KOPT-K1 (cell line): ENCODE measurements at regions not wholly inside any gene's neighbourhood (a gene's known extent, or its start where the extent isn't known, plus 50 kb on each side); places are given as distances from the start of the nearest gene placed in this dataset.
"Not testable (repeated sequence)": the region's sequence is repeated elsewhere in the genome, so short reads cannot be mapped to it uniquely, and the experiment has no call there.

Experiments
- H3K27ac ChIP-seq: fragments of 200-600 bp; sonication (generic); 2 replicates; pipeline ENCODE4 v1.5.1; 2016; ENCODE audit warnings: antibody characterized with exemption, mild to moderate bottlenecking, low read depth, low read length; ENCODE audit not compliant: poor library complexity, severe bottlenecking
- H3K36me3 ChIP-seq: fragments of 200-600 bp; sonication (generic); 2 replicates; pipeline ENCODE4 v1.5.1; 2017; ENCODE audit warnings: antibody characterized with exemption, mild to moderate bottlenecking, low read length, moderate library complexity; ENCODE audit not compliant: insufficient read depth
- H3K9me3 ChIP-seq: fragments of 200-600 bp; sonication (generic); 2 replicates; pipeline ENCODE4 v1.5.1; 2017; ENCODE audit warnings: antibody characterized with exemption, low read length, mild to moderate bottlenecking; ENCODE audit not compliant: insufficient read depth, poor library complexity, severe bottlenecking

GRCh38 chr3:176093892-176094291 is 1103.4 kb downstream of the TBL1XR1 start:
- not testable (repeated sequence) for H3K9me3 ChIP-seq, H3K36me3 ChIP-seq, H3K27ac ChIP-seq

- no peak overlapping the region for H3K27ac ChIP-seq
- no peaks in the 10 kb centered on the region for H3K36me3 ChIP-seq
- H3K9me3 ChIP-seq, result no peaks in the 10 kb centered on the region
Measured at GRCh38 chr3:176090727-176091126, 1106.6 kb downstream of the TBL1XR1 start.

- Histone ChIP-seq H3K9me3 (no peaks in the 10 kb centered on the region), H3K36me3 (no peaks in the 10 kb centered on the region), H3K27ac (no peak overlapping the region)
Measured at GRCh38 chr3:176088962-176089383, 1108.3 kb downstream of the TBL1XR1 start.

- no peaks in the 10 kb centered on the region for H3K36me3 ChIP-seq
- no peaks in the 10 kb centered on the region for H3K9me3 ChIP-seq
- no peak overlapping the region for H3K27ac ChIP-seq
Measured at GRCh38 chr3:176087066-176087697, 1110.1 kb downstream of the TBL1XR1 start.

DNA sequence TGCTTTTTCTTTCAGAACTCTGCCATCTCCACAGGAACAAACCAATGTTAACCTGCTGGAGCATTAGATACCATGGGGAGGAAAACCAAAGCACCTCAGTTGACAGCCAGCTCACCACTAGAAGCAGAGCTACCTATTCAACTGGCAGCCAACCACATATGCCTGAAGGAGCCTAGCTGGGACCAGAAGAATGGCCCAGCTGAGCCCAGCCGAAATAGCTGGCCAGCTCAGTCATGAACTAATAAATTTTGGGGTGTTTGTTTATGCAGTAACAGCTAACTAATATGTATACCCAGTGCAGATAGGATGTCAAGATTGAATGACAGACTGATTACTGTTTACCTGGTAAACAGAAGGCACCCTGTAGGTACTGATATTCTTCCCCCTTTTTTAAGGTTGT is 1117.5 kb downstream of the TBL1XR1 start:
- no peaks in the 10 kb centered on the region for H3K36me3 ChIP-seq
- no peak overlapping the region for H3K27ac ChIP-seq
- no peaks in the 10 kb centered on the region for H3K9me3 ChIP-seq

GRCh38 chr3:176078906-176079305 is 1118.4 kb downstream of the TBL1XR1 start:
- no peaks in the 10 kb centered on the region for H3K36me3 ChIP-seq
- H3K27ac ChIP-seq, result no peak overlapping the region
- H3K9me3 ChIP-seq, result no peaks in the 10 kb centered on the region

GRCh38 chr3:176075491-176075890 is 1121.8 kb downstream of the TBL1XR1 start:
- H3K36me3 ChIP-seq, result no peaks in the 10 kb centered on the region
- H3K27ac ChIP-seq, result no peak overlapping the region
- H3K9me3 ChIP-seq, result no peaks in the 10 kb centered on the region

DNA sequence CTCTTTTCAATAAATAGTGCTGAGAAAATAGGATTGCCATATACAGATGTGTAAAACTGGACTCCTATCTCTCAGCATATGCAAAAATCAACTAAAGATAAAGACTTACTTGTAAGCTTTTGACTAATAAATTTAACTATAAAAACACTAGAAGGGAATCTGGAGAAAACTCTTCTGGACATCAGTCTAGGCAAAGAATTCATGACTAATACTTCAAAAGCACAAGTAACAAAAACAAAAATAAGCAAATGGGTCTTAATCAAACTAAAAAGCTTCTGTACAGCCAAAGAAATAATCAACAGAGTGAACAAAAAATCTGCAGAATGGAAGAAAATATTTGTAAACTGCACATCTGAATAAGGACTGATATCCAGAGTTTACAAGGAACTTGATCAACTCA is 1122.2 kb downstream of the TBL1XR1 start:
- Histone ChIP-seq H3K27ac (no peak overlapping the region), H3K36me3 (no peaks in the 10 kb centered on the region), H3K9me3 (no peaks in the 10 kb centered on the region)

DNA sequence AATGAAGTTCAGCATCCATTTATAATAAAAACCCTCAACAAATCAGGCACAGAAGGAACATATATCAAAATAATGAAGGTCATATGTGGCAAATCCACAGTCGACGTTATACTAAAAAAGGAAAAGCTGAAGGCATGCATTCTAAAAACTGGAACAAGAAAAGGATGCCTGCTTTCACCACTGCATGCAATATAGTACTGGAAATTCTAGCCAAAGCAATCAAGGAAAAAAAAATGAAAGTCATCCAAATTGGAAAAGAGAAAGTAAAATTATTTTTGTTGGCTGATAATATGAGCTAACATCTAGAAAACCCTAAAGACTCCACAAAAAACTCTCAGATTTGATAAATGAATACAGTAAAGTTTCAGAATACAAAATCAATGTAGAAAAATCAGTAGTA is 1123.2 kb downstream of the TBL1XR1 start:
- H3K9me3 ChIP-seq, result no peaks in the 10 kb centered on the region
- no peaks in the 10 kb centered on the region for H3K36me3 ChIP-seq
- H3K27ac ChIP-seq, result no peak overlapping the region

DNA sequence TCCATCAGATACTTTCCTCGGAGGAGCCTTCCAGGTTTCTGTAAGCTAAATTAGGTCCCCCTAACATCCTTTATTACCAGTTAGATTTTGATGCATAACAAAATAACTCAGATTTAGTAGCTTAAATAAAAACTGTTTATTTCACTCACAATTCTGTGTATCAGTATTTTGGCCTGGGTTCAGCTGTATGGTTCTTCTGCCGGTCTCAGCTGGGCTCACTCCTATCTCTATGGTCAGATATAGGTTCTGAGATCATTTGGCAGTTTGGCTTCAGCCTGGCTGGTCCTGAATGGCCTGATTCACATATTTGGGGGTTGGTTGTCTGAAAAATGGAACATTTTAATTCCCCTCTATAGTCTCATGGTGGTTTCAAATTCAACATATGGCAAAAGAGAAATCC is 1125.3 kb downstream of the TBL1XR1 start:
- Histone ChIP-seq H3K36me3 (no peaks in the 10 kb centered on the region), H3K9me3 (no peaks in the 10 kb centered on the region), H3K27ac (no peak overlapping the region)

- no peaks in the 10 kb centered on the region for H3K36me3 ChIP-seq
- H3K9me3 ChIP-seq, result no peaks in the 10 kb centered on the region
- H3K27ac ChIP-seq, result no peak overlapping the region
Measured at GRCh38 chr3:176068750-176069149, 1128.5 kb downstream of the TBL1XR1 start.

- Histone ChIP-seq H3K27ac (no peak overlapping the region), H3K9me3 (no peaks in the 10 kb centered on the region), H3K36me3 (no peaks in the 10 kb centered on the region)
Measured at GRCh38 chr3:176058856-176059255, 1138.4 kb downstream of the TBL1XR1 start.

GRCh38 chr3:176055836-176056235 is 1141.4 kb downstream of the TBL1XR1 start:
- no peaks in the 10 kb centered on the region for H3K36me3 ChIP-seq
- H3K9me3 ChIP-seq, result no peaks in the 10 kb centered on the region
- H3K27ac ChIP-seq, result no peak overlapping the region

- no peaks in the 10 kb centered on the region for H3K36me3 ChIP-seq
- H3K9me3 ChIP-seq, result no peaks in the 10 kb centered on the region
- no peak overlapping the region for H3K27ac ChIP-seq
Measured at GRCh38 chr3:176051766-176052165, 1145.5 kb downstream of the TBL1XR1 start.

GRCh38 chr3:176046703-176047102 is 1150.6 kb downstream of the TBL1XR1 start:
- Histone ChIP-seq H3K9me3 (no peaks in the 10 kb centered on the region), H3K36me3 (no peaks in the 10 kb centered on the region), H3K27ac (no peak overlapping the region)

- Histone ChIP-seq H3K9me3 (no peaks in the 10 kb centered on the region), H3K27ac (no peak overlapping the region), H3K36me3 (no peaks in the 10 kb centered on the region)
Measured at GRCh38 chr3:176041812-176042211, 1155.5 kb downstream of the TBL1XR1 start.
